ENCODE measurements at regions not wholly inside any gene's neighbourhood (a gene's known extent, or its start where the extent isn't known, plus 50 kb on each side); places are given as distances from the start of the nearest gene placed in this dataset.

GRCh38 chr12:63226792-63227463 lies 75.9 kb upstream of the AVPR1A start:
- DNase-seq = no peak

- no peak for DNase-seq
Measured at GRCh38 chr12:63224396-63224795, 73.4 kb upstream of the AVPR1A start.

GRCh38 chr12:63223128-63223527 lies 72.1 kb upstream of the AVPR1A start:
- DNase-seq = no peak

GRCh38 chr12:63222582-63222981 lies 71.6 kb upstream of the AVPR1A start:
- no peak for DNase-seq

- DNase-seq = no peak
Measured at GRCh38 chr12:63220921-63221320, 69.9 kb upstream of the AVPR1A start.

DNA sequence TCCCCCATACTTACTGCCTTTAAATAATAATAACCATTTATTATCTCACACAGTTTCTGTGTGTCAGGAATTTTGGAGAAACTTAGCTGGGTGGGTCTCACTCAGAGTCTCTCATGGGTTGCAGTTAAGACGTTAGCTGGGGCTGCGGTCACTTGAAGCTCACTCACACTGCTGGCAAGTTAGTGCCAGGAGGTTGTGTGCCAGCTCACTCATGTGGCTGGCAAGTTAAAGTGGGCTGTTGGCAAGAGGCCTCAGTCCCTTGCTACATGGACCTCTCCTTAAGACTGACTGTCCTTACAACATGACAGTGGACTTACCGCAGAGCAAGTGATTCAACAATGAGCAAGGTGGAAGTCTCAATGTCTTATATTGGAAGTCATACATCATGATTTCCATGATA lies 61.3 kb upstream of the AVPR1A start:
- no peak for DNase-seq

- no peak for DNase-seq
Measured at GRCh38 chr12:63208956-63209355, 58.0 kb upstream of the AVPR1A start.

GRCh38 chr12:63206909-63207308 lies 55.9 kb upstream of the AVPR1A start:
- DNase-seq = no peak

GRCh38 chr12:63206494-63206893 lies 55.5 kb upstream of the AVPR1A start:
- DNase-seq = no peak
